ENCODE measurements at regions not wholly inside any gene's neighbourhood (a gene's known extent, or its start where the extent isn't known, plus 50 kb on each side); places are given as distances from the start of the nearest gene placed in this dataset.
A peak's percentile ranks its signal among the peaks of the same experiment; 100 is the strongest.

DNA sequence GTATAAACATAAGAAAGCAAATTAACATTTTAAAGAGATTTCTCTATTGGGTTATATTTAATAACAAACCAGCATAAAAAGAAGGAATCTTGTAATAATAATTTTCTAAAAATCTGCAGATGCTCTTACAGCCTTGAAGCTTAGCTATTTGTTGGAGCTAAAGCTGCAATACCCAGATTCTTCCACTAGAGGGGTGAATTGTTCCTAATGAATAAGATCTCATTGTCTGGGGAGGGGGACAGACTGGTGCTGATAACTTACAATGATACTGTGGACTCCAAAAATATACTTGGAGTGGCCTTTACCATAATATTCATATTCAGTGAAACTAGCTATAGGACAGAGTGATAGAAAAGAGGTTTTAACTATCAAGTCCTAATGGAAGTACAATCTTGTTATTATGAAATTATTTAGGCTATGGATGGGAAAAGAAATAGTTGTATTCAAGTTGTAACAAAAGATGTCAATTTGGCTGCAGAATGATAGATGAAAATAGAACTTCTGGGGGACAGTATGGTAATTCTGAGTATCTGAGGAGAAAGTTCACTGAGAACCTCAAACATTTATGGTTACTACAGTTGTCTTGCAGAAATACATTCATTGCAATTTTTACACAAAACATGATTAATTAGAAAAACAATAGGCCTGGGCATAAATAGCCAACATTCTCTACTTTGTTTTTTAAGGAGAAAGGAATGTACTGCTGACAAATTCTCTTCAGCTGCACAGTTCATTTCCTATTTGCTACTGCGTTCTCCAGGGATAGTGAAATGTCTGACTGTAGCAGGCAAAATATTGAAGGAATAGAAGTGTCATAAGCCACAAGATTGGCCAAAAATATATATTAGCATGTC lies 443.3 kb downstream of the GBA3 start:
- no peaks in the 10 kb centered on the region for H3K36me3 ChIP-seq
- WGBS, 2 donors (ENCODE audit: low coverage in 1 of 2) = 82% methylated on average over 1 of the region's 1 CpG
- no peak for DNase-seq
- no peaks in the 10 kb centered on the region for H3K27me3 ChIP-seq
- H3K4me1 ChIP-seq = no peaks in the 10 kb centered on the region
- in situ Hi-C loops (cut with MboI; ENCODE audit: low pct_ligation_motif_present in 1 of 4, low pct_unique_long_range_greater_than_20kb in 1 of 4, low sequenced_read_pairs in 3 of 4) = loop anchor here in 2 of 4 donors (25.0 kb wide), 1 partner anchor 1276 kb away; no protein-coding TSS in a partner anchor
- H3K27ac ChIP-seq = no peak overlapping the region
- H3K9me3 ChIP-seq = no peaks in the 10 kb centered on the region
- intact Hi-C loops (cut with DNase I; ENCODE audit: low total_unique reads) = loop anchor here (10.0 kb wide), 1 partner anchor 1279 kb away; no protein-coding TSS in a partner anchor
- H3K4me3 ChIP-seq = no peak overlapping the region
- TF ChIP-seq POLR2AphosphoS5 (IDR thresholded peaks at IDR 0.05) (no peak), EP300 (IDR thresholded peaks at IDR 0.05; ENCODE audit: low read depth) (no peak)
- TF ChIP-seq, protein P1, sequence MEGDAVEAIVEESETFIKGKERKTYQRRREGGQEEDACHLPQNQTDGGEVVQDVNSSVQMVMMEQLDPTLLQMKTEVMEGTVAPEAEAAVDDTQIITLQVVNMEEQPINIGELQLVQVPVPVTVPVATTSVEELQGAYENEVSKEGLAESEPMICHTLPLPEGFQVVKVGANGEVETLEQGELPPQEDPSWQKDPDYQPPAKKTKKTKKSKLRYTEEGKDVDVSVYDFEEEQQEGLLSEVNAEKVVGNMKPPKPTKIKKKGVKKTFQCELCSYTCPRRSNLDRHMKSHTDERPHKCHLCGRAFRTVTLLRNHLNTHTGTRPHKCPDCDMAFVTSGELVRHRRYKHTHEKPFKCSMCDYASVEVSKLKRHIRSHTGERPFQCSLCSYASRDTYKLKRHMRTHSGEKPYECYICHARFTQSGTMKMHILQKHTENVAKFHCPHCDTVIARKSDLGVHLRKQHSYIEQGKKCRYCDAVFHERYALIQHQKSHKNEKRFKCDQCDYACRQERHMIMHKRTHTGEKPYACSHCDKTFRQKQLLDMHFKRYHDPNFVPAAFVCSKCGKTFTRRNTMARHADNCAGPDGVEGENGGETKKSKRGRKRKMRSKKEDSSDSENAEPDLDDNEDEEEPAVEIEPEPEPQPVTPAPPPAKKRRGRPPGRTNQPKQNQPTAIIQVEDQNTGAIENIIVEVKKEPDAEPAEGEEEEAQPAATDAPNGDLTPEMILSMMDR (IDR thresholded peaks at IDR 0.05) = peak; percentile 58 to 81 (median 72)

DNA sequence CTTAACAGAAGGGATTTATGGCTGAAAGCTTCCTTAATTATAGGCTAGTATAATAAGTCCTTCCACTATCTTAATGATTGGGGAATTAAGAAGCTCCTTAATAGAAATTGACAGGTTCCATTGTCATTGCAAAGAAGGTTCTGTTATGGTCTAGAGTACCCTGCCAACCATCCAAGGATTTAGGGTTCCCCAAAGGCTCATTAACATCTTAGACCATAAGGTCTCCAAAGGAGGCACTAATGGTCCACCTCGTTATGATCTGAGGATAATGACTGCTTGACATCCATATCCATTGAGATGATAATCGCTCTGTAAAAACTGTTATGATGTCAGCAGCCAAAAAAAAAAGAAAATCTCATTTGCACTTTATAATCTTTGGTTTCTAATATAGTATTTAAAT lies 441.6 kb downstream of the GBA3 start:
- Histone ChIP-seq H3K27ac (no peak overlapping the region), H3K9me3 (no peaks in the 10 kb centered on the region), H3K4me3 (no peak overlapping the region), H3K27me3 (no peaks in the 10 kb centered on the region), H3K4me1 (no peaks in the 10 kb centered on the region), H3K36me3 (no peaks in the 10 kb centered on the region)
- 82 to 83% methylated on average over 2 of the region's 2 CpGs for WGBS, 2 donors (ENCODE audit: low coverage in 1 of 2)
- no peak for DNase-seq
- TF ChIP-seq POLR2AphosphoS5 (IDR thresholded peaks at IDR 0.05) (no peak), EP300 (IDR thresholded peaks at IDR 0.05; ENCODE audit: low read depth) (no peak), POLR2A (IDR thresholded peaks at IDR 0.05) (no peak)
- TF ChIP-seq, protein P1 (IDR thresholded peaks at IDR 0.05) = no peak
- intact Hi-C loops (cut with DNase I; ENCODE audit: low total_unique reads) = loop anchor here (10.0 kb wide), 1 partner anchor 1280 kb away; no protein-coding TSS in a partner anchor
- in situ Hi-C loops (cut with MboI; ENCODE audit: low pct_ligation_motif_present in 1 of 4, low pct_unique_long_range_greater_than_20kb in 1 of 4, low sequenced_read_pairs in 3 of 4) = loop anchor here in 2 of 4 donors (25.0 kb wide), 1 partner anchor 1278 kb away; no protein-coding TSS in a partner anchor

DNA sequence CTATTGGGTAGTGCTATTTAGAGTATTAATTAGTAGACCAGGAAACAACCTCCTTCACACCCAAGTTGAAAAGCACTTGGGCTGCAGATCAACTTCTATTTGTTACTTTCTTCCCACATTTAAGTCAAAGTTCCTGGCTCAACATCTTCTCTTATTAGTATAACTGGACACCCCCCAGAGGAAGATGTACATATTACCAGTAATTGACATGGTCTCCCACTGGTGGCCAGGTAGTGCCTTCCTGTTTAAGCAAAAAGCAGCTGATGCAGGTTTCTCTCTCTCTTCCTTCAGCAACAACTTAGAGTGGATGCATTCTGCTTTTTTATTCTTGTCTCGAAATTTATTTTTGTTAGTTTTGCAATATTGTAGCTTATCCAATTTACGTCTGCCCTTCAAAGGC lies 438.1 kb downstream of the GBA3 start:
- no peak for DNase-seq
- H3K4me1 ChIP-seq = no peaks in the 10 kb centered on the region
- H3K9me3 ChIP-seq = no peaks in the 10 kb centered on the region
- H3K27me3 ChIP-seq = no peaks in the 10 kb centered on the region
- intact Hi-C loops (cut with DNase I; ENCODE audit: low total_unique reads) = loop anchor here (10.0 kb wide), 1 partner anchor 1284 kb away; no protein-coding TSS in a partner anchor
- H3K36me3 ChIP-seq = no peaks in the 10 kb centered on the region
- no peak overlapping the region for H3K4me3 ChIP-seq
- TF ChIP-seq POLR2AphosphoS5 (IDR thresholded peaks at IDR 0.05) (no peak), EP300 (IDR thresholded peaks at IDR 0.05; ENCODE audit: low read depth) (no peak), POLR2A (IDR thresholded peaks at IDR 0.05) (no peak)
- TF ChIP-seq, protein P1 (IDR thresholded peaks at IDR 0.05) = no peak
- no peak overlapping the region for H3K27ac ChIP-seq
- 72 to 89% methylated on average over 2 of the region's 2 CpGs for WGBS, 2 donors (ENCODE audit: low coverage in 1 of 2)
- in situ Hi-C loops (cut with MboI; ENCODE audit: low pct_ligation_motif_present in 1 of 4, low pct_unique_long_range_greater_than_20kb in 1 of 4, low sequenced_read_pairs in 3 of 4) = loop anchor here in 2 of 4 donors (25.0 kb wide), 1 partner anchor 1281 kb away; no protein-coding TSS in a partner anchor

DNA sequence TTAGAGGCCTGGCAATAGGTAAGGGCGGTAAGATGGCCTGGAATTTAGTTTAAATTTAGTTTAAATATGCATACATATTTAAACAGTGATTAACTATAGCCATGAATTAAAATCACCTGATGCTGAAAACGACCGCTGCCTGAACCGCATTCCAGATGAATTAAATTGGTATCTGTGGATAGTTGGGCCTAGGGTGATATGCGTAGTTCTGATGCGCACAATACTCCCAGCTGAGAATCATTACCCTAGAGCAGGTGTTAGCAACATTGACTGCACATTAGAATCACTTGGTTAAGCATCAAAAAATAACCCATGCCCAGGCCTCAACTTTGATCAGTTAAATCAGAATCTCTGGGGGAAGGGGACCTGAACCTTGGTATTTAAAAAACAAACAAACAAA lies 432.4 kb downstream of the GBA3 start:
- Histone ChIP-seq H3K27me3 (no peaks in the 10 kb centered on the region), H3K4me1 (no peaks in the 10 kb centered on the region), H3K36me3 (no peaks in the 10 kb centered on the region), H3K4me3 (no peak overlapping the region), H3K27ac (no peak overlapping the region), H3K9me3 (no peaks in the 10 kb centered on the region)
- 89 to 93% methylated on average over 6 of the region's 6 CpGs for WGBS, 2 donors (ENCODE audit: low coverage in 1 of 2)
- no peak for DNase-seq
- intact Hi-C loops (cut with DNase I; ENCODE audit: low total_unique reads) = no loop called here
- no peak for TF ChIP-seq POLR2AphosphoS5 (IDR thresholded peaks at IDR 0.05)
- no peak for TF ChIP-seq EP300 (IDR thresholded peaks at IDR 0.05; ENCODE audit: low read depth)
- TF ChIP-seq, protein P1 (IDR thresholded peaks at IDR 0.05) = no peak
- no peak for TF ChIP-seq POLR2A (IDR thresholded peaks at IDR 0.05)
- in situ Hi-C loops (cut with MboI; ENCODE audit: low pct_ligation_motif_present in 1 of 4, low pct_unique_long_range_greater_than_20kb in 1 of 4, low sequenced_read_pairs in 3 of 4) = loop anchor here in 2 of 4 donors (25.0 kb wide), 1 partner anchor 1287 kb away; no protein-coding TSS in a partner anchor

All from transverse colon (tissue), 4 donors.